Osteoblast (primary cell): ENCODE measurements at regions not wholly inside any gene's neighbourhood (a gene's known extent, or its start where the extent isn't known, plus 50 kb on each side); places are given as distances from the start of the nearest gene placed in this dataset.

Experiments used
- DNase-seq: peaks from one replicate; pipeline ENCODE4 v3.0.0; 2011; ENCODE audit warnings: low spot score, mixed read lengths; ENCODE audit not compliant: insufficient read length; ENCODE audit errors: missing footprints
- H2AFZ ChIP-seq: 2 replicates; pipeline ENCODE4 v1.6.0; 2011; ENCODE audit warnings: mild to moderate bottlenecking, low read length
- H3K27ac ChIP-seq: 2 replicates; pipeline ENCODE4 v1.5.1; 2011; ENCODE audit warnings: mild to moderate bottlenecking, low read depth, low read length, moderate library complexity
- H3K27me3 ChIP-seq: 2 replicates; pipeline ENCODE4 v1.6.0; 2012; ENCODE audit warnings: mild to moderate bottlenecking, control low read depth, inconsistent platforms, low read length, moderate library complexity; ENCODE audit not compliant: insufficient read depth
- H3K36me3 ChIP-seq: 2 replicates; pipeline ENCODE4 v1.5.1; 2011; ENCODE audit warnings: mild to moderate bottlenecking, low read length, control low read depth, moderate library complexity; ENCODE audit not compliant: insufficient read depth
- H3K4me1 ChIP-seq: 2 replicates; pipeline ENCODE4 v1.5.1; 2011; ENCODE audit warnings: mild to moderate bottlenecking, low read length, control low read depth, moderate library complexity; ENCODE audit not compliant: insufficient read depth
- H3K4me2 ChIP-seq: 2 replicates; pipeline ENCODE4 v1.6.0; 2011; ENCODE audit warnings: mild to moderate bottlenecking, low read length; ENCODE audit not compliant: insufficient read depth
- H3K4me3 ChIP-seq: fragments of 200-600 bp; sonication (generic); 3 replicates; pipeline ENCODE4 v1.5.1; 2012; ENCODE audit warnings: mild to moderate bottlenecking, low read length, inconsistent platforms; ENCODE audit not compliant: insufficient read depth
- H3K79me2 ChIP-seq: 2 replicates; pipeline ENCODE4 v1.6.0; 2012; ENCODE audit warnings: mild to moderate bottlenecking, low read length, control low read depth, inconsistent platforms; ENCODE audit not compliant: insufficient read depth
- H3K9me3 ChIP-seq: 2 replicates; pipeline ENCODE4 v1.5.1; 2011; ENCODE audit warnings: low read depth, low read length, control low read depth
- H4K20me1 ChIP-seq: 2 replicates; pipeline ENCODE4 v1.6.0; 2012; ENCODE audit warnings: mild to moderate bottlenecking, low read length, control low read depth; ENCODE audit not compliant: insufficient read depth
- CTCF ChIP-seq: IDR thresholded peaks from 2 replicates; pipeline ENCODE4 v1.5.1; 2011; ENCODE audit warnings: mild to moderate bottlenecking, low read depth, low read length, moderate library complexity; ENCODE audit errors: extremely low read depth

DNA sequence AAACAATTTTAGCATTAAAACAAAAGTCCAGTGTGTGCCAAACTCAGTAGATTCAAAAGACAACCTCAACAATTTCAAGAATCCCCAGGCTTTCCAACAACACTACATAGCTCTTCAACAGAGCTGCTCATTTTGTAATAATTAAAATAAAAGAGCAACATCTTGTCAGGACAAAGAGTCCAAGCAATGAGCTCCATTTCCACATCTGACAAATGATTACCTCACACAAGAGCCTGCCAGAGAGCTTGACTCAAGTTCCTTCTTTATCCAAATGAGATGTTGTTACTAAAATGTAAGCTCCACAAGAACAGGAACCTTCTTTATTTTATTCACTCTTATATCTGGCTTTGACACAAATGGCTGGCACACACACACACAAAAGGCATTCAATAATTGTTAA, 449.8 kb downstream of the HACE1 start:
- H3K79me2 ChIP-seq: no peaks in the 10 kb centered on the region
- H3K27ac ChIP-seq: no peak overlapping the region
- no peak for TF ChIP-seq CTCF
- no peaks in the 10 kb centered on the region for H3K4me1 ChIP-seq
- H3K27me3 ChIP-seq: no peaks in the 10 kb centered on the region
- no peaks in the 10 kb centered on the region for H3K36me3 ChIP-seq
- DNase-seq: no peak
- H4K20me1 ChIP-seq: no peaks in the 10 kb centered on the region
- H3K9me3 ChIP-seq: peaks cover 2% of the 10 kb centered on the region
- no peak overlapping the region for H2AFZ ChIP-seq
- no peak overlapping the region for H3K4me2 ChIP-seq
- H3K4me3 ChIP-seq: no peak overlapping the region

DNA sequence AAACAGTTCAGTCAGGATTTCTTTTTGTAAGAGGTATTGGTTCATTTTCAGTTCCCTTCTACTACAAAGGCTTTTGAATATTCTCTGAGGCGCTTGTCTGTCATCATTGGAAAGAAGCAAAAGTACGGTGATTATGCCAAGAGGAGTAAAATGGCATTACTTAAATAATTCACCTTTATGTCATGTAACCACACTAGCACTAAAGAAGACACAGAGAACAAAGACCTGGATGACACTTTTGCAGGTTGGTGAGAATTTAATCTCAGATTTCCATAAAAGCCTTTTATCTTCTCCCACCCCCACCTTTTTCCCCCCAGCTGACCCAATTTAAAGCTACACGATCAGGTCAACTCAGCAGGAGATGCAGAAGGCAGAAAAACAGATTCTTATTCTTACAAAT, 451.8 kb downstream of the HACE1 start:
- H3K36me3 ChIP-seq: no peaks in the 10 kb centered on the region
- no peaks in the 10 kb centered on the region for H3K9me3 ChIP-seq
- H4K20me1 ChIP-seq: no peaks in the 10 kb centered on the region
- no peaks in the 10 kb centered on the region for H3K79me2 ChIP-seq
- no peak overlapping the region for H3K4me3 ChIP-seq
- no peaks in the 10 kb centered on the region for H3K4me1 ChIP-seq
- H2AFZ ChIP-seq: no peak overlapping the region
- TF ChIP-seq CTCF: no peak
- no peak overlapping the region for H3K4me2 ChIP-seq
- no peak for DNase-seq
- H3K27ac ChIP-seq: no peak overlapping the region
- no peaks in the 10 kb centered on the region for H3K27me3 ChIP-seq

GRCh38 chr6:104404377-104404776, 455.3 kb downstream of the HACE1 start:
- Histone ChIP-seq H3K4me3 (no peak overlapping the region), H3K36me3 (no peaks in the 10 kb centered on the region), H4K20me1 (no peaks in the 10 kb centered on the region), H3K79me2 (no peaks in the 10 kb centered on the region), H3K4me1 (no peaks in the 10 kb centered on the region), H3K27ac (no peak overlapping the region), H3K27me3 (no peaks in the 10 kb centered on the region), H3K9me3 (no peaks in the 10 kb centered on the region), H2AFZ (no peak overlapping the region), H3K4me2 (no peak overlapping the region)
- no peak for TF ChIP-seq CTCF
- no peak for DNase-seq

- Histone ChIP-seq H3K4me3 (no peak overlapping the region), H3K27ac (no peak overlapping the region), H3K36me3 (no peaks in the 10 kb centered on the region), H3K9me3 (peaks cover 3% of the 10 kb centered on the region), H3K79me2 (no peaks in the 10 kb centered on the region), H3K4me2 (no peak overlapping the region), H4K20me1 (no peaks in the 10 kb centered on the region), H2AFZ (no peak overlapping the region), H3K4me1 (no peaks in the 10 kb centered on the region), H3K27me3 (no peaks in the 10 kb centered on the region)
- no peak for TF ChIP-seq CTCF
- DNase-seq: no peak
Measured at GRCh38 chr6:104402572-104402971, 457.1 kb downstream of the HACE1 start.
